Esophagus muscularis mucosa (tissue), 4 donors: ENCODE measurements at regions not wholly inside any gene's neighbourhood (a gene's known extent, or its start where the extent isn't known, plus 50 kb on each side); places are given as distances from the start of the nearest gene placed in this dataset.

Source experiments
- CTCF ChIP-seq, 3 experiments: fragments of 200-600 bp in 2 of 3; fragments of 450-650 bp in 1 of 3; sonication (generic) in 2 of 3; IDR thresholded peaks; one replicate each; pipeline ENCODE4 v1.5.1; 2017 to 2019; ENCODE audit warnings: antibody characterized with exemption in 3 of 3, mild to moderate bottlenecking in 2 of 3, moderate library complexity in 1 of 3
- EP300 ChIP-seq: sonication (generic); formaldehyde crosslinking; IDR thresholded peaks from one replicate; pipeline ENCODE4 v1.6.1; 2017; ENCODE audit warnings: antibody characterized with exemption
- POLR2A ChIP-seq: fragments of 450-650 bp; IDR thresholded peaks from one replicate; pipeline ENCODE4 v1.6.1; 2017; ENCODE audit warnings: antibody characterized with exemption, moderate library complexity, mild to moderate bottlenecking, low read depth

- no peak for TF ChIP-seq CTCF (IDR thresholded peaks at IDR 0.05)
- TF ChIP-seq POLR2A = no peak
- TF ChIP-seq EP300 = no peak
These were observed 241.3 kb upstream of the NCAM1 start for GRCh38 chr11:112719736-112720525.
